ENCODE measurements at regions not wholly inside any gene's neighbourhood (a gene's known extent, or its start where the extent isn't known, plus 50 kb on each side); places are given as distances from the start of the nearest gene placed in this dataset.
"Not testable (repeated sequence)": the region's sequence is repeated elsewhere in the genome, so short reads cannot be mapped to it uniquely, and the experiment has no call there.

- no peak for DNase-seq (ENCODE audit: low read depth in 2 of 2)
These were observed 140.0 kb upstream of the FHL2 start for GRCh38 chr2:105538840-105539239.

- no peak for DNase-seq (ENCODE audit: low read depth in 2 of 2)
These were observed 139.1 kb upstream of the FHL2 start for GRCh38 chr2:105537920-105538319.

- DNase-seq (ENCODE audit: low read depth in 2 of 2): no peak
These were observed 138.6 kb upstream of the FHL2 start for GRCh38 chr2:105537466-105537865.

GRCh38 chr2:105536175-105536574 is 137.3 kb upstream of the FHL2 start:
- DNase-seq (ENCODE audit: low read depth in 2 of 2): no peak

GRCh38 chr2:105529258-105529657 is 130.4 kb upstream of the FHL2 start:
- DNase-seq (ENCODE audit: low read depth in 2 of 2): not testable (repeated sequence)

GRCh38 chr2:105526000-105526925 is 127.4 kb upstream of the FHL2 start:
- DNase-seq (ENCODE audit: low read depth in 2 of 2): no peak

GRCh38 chr2:105525201-105525600 is 126.3 kb upstream of the FHL2 start:
- DNase-seq (ENCODE audit: low read depth in 2 of 2): no peak

- DNase-seq (ENCODE audit: low read depth in 2 of 2): no peak
These were observed 123.8 kb upstream of the FHL2 start for GRCh38 chr2:105522645-105523044.

- no peak for DNase-seq (ENCODE audit: low read depth in 2 of 2)
These were observed 122.8 kb upstream of the FHL2 start for GRCh38 chr2:105521616-105522015.

- no peak for DNase-seq (ENCODE audit: low read depth in 2 of 2)
These were observed 122.3 kb upstream of the FHL2 start for GRCh38 chr2:105521176-105521575.

GRCh38 chr2:105519516-105519915 is 120.7 kb upstream of the FHL2 start:
- DNase-seq (ENCODE audit: low read depth in 2 of 2): no peak

- DNase-seq (ENCODE audit: low read depth in 2 of 2): no peak
These were observed 120.0 kb upstream of the FHL2 start for GRCh38 chr2:105518897-105519296.

GRCh38 chr2:105517814-105518705 is 119.2 kb upstream of the FHL2 start:
- no peak for DNase-seq (ENCODE audit: low read depth in 2 of 2)

- no peak for DNase-seq (ENCODE audit: low read depth in 2 of 2)
These were observed 116.9 kb upstream of the FHL2 start for GRCh38 chr2:105515581-105516415.

- DNase-seq (ENCODE audit: low read depth in 2 of 2): no peak
These were observed 115.7 kb upstream of the FHL2 start for GRCh38 chr2:105514576-105514975.

GRCh38 chr2:105510761-105511528 is 112.1 kb upstream of the FHL2 start:
- DNase-seq (ENCODE audit: low read depth in 2 of 2): no peak

- no peak for DNase-seq (ENCODE audit: low read depth in 2 of 2)
These were observed 110.6 kb upstream of the FHL2 start for GRCh38 chr2:105509269-105510086.

GRCh38 chr2:105506860-105507259 is 108.0 kb upstream of the FHL2 start:
- DNase-seq (ENCODE audit: low read depth in 2 of 2): not testable (repeated sequence)

- no peak for DNase-seq (ENCODE audit: low read depth in 2 of 2)
These were observed 105.6 kb upstream of the FHL2 start for GRCh38 chr2:105504459-105504858.

Measured in stimulated activated CD8-positive, alpha-beta memory T cell treated with anti-CD3 and anti-CD28 coated beads, Interleukin-7, amount 100 ng/mL, for 4 hours (primary cell).